ENCODE measurements at regions not wholly inside any gene's neighbourhood (a gene's known extent, or its start where the extent isn't known, plus 50 kb on each side); places are given as distances from the start of the nearest gene placed in this dataset.

- TF ChIP-seq POLR2A (IDR thresholded peaks at IDR 0.05; ENCODE audit: low read depth, low read length) (no peak), POLR2AphosphoS5 (IDR thresholded peaks at IDR 0.05; ENCODE audit: insufficient read depth, low read depth, low read length) (no peak)
- TF ChIP-seq, protein P1, sequence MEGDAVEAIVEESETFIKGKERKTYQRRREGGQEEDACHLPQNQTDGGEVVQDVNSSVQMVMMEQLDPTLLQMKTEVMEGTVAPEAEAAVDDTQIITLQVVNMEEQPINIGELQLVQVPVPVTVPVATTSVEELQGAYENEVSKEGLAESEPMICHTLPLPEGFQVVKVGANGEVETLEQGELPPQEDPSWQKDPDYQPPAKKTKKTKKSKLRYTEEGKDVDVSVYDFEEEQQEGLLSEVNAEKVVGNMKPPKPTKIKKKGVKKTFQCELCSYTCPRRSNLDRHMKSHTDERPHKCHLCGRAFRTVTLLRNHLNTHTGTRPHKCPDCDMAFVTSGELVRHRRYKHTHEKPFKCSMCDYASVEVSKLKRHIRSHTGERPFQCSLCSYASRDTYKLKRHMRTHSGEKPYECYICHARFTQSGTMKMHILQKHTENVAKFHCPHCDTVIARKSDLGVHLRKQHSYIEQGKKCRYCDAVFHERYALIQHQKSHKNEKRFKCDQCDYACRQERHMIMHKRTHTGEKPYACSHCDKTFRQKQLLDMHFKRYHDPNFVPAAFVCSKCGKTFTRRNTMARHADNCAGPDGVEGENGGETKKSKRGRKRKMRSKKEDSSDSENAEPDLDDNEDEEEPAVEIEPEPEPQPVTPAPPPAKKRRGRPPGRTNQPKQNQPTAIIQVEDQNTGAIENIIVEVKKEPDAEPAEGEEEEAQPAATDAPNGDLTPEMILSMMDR (IDR thresholded peaks at IDR 0.05; ENCODE audit: extremely low read depth in 1 of 2, insufficient read depth in 1 of 2, low read depth in 1 of 2, low read length in 2 of 2) = no peak
Observed at GRCh38 chr17:79255926-79256585, 181.4 kb downstream of the ENGASE start.
